SU-DHL-6 (cell line): ENCODE measurements at regions not wholly inside any gene's neighbourhood (a gene's known extent, or its start where the extent isn't known, plus 50 kb on each side); places are given as distances from the start of the nearest gene placed in this dataset.

ENCODE experiments used
- H2AFZ ChIP-seq: fragments of 200-600 bp; sonication (generic); 2 replicates; pipeline ENCODE4 v1.6.1; 2014; ENCODE audit warnings: low read depth, mild to moderate bottlenecking, moderate library complexity, mixed read lengths, antibody characterized with exemption, low read length; ENCODE audit not compliant: severe bottlenecking
- H3F3A ChIP-seq: fragments of 200-600 bp; shearing (Covaris generic); 2 replicates; pipeline ENCODE4 v1.6.0; 2016; ENCODE audit warnings: antibody characterized with exemption, mild to moderate bottlenecking; ENCODE audit not compliant: insufficient read depth
- H3K27ac ChIP-seq: fragments of 200-600 bp; sonication (generic); 2 replicates; pipeline ENCODE4 v1.5.1; 2016; ENCODE audit warnings: low read depth, mild to moderate bottlenecking, low read length, moderate library complexity, mixed read lengths
- H3K27me3 ChIP-seq: fragments of 200-600 bp; sonication (generic), shearing (Covaris generic); 2 replicates; pipeline ENCODE4 v1.6.0; 2014; ENCODE audit warnings: mild to moderate bottlenecking, low read length
- H3K36me3 ChIP-seq: fragments of 200-600 bp; sonication (generic); 2 replicates; pipeline ENCODE4 v1.6.1; 2014; ENCODE audit warnings: mild to moderate bottlenecking, low read length, mixed read lengths
- H3K4me2 ChIP-seq: fragments of 300-600, 200-600 bp; shearing (Covaris generic), sonication (generic); 2 replicates; pipeline ENCODE4 v1.6.0; 2014; ENCODE audit warnings: low read length, low read depth, mild to moderate bottlenecking; ENCODE audit not compliant: poor library complexity, severe bottlenecking
- H3K4me3 ChIP-seq: fragments of 200-600 bp; sonication (generic); 2 replicates; pipeline ENCODE4 v1.5.1; 2014; ENCODE audit warnings: antibody characterized with exemption, low read length, mild to moderate bottlenecking, mixed read lengths; ENCODE audit not compliant: insufficient read depth, poor library complexity, severe bottlenecking
- H3K79me2 ChIP-seq: fragments of 200-600 bp; sonication (generic); 2 replicates; pipeline ENCODE4 v1.6.1; 2014; ENCODE audit warnings: mild to moderate bottlenecking, low read length, moderate library complexity; ENCODE audit not compliant: insufficient read depth
- H3K9ac ChIP-seq: fragments of 200-600 bp; sonication (generic); 2 replicates; pipeline ENCODE4 v1.7.0; 2014; ENCODE audit warnings: mild to moderate bottlenecking, low read length
- H3K9me2 ChIP-seq: fragments of 200-600 bp; sonication (generic); replicated peaks from 2 replicates; pipeline ENCODE4 v1.6.1; 2014; ENCODE audit warnings: low read length; ENCODE audit not compliant: insufficient read depth
- H3K9me3 ChIP-seq: fragments of 200-600 bp; sonication (generic); 2 replicates; pipeline ENCODE4 v1.6.1; 2014; ENCODE audit warnings: low read length, mixed read lengths; ENCODE audit not compliant: insufficient read depth
- H4K20me1 ChIP-seq: fragments of 200-600 bp; sonication (generic); 2 replicates; pipeline ENCODE4 v1.6.1; 2014; ENCODE audit warnings: low read depth, mild to moderate bottlenecking, antibody characterized with exemption, low read length, moderate library complexity, mixed read lengths
- EZH2phosphoT487 ChIP-seq: fragments of 200-600 bp; sonication (generic), shearing (Covaris generic); conservative IDR thresholded peaks from 2 replicates; pipeline ENCODE4 v1.6.1; 2018; ENCODE audit warnings: mild to moderate bottlenecking, antibody characterized with exemption, low read length, moderate library complexity, mixed read lengths
- TF ChIP-seq, protein P1 (sequence below): fragments of 200-600 bp; sonication (generic); IDR thresholded peaks from one replicate; pipeline ENCODE4 v1.5.1; 2017; ENCODE audit warnings: antibody characterized with exemption, mild to moderate bottlenecking, low read length, moderate library complexity; ENCODE audit not compliant: insufficient read depth, poor library complexity, severe bottlenecking

DNA sequence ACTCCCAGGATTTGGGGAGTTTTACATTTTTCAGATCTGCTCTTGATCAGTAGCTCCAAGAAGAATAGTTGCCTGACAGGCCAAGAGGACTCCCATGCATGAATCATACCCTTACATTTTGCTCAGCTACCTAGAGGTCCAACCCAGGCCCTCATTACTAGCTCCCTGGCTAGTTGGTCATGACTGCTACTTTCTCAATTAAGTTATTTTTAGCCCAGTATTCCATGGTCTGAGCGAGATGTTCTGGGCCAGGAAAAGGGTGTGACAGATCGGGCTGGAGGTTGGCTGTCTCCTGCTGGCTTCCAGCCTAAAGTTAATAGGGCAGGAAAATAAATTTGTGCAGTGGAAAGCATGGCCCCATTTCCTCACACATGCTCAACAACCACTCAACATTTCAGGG lies 379.2 kb downstream of the GRIN2B start:
- no peaks in the 10 kb centered on the region for H3F3A ChIP-seq
- no peak overlapping the region for H2AFZ ChIP-seq
- no peak overlapping the region for H3K4me3 ChIP-seq
- H3K27me3 ChIP-seq = no peaks in the 10 kb centered on the region
- no peaks in the 10 kb centered on the region for H3K79me2 ChIP-seq
- no peaks in the 10 kb centered on the region for H3K9me3 ChIP-seq
- no peak overlapping the region for H3K4me2 ChIP-seq
- no peak overlapping the region for H3K27ac ChIP-seq
- H4K20me1 ChIP-seq = no peaks in the 10 kb centered on the region
- TF ChIP-seq EZH2phosphoT487 = no peak
- TF ChIP-seq, protein P1, sequence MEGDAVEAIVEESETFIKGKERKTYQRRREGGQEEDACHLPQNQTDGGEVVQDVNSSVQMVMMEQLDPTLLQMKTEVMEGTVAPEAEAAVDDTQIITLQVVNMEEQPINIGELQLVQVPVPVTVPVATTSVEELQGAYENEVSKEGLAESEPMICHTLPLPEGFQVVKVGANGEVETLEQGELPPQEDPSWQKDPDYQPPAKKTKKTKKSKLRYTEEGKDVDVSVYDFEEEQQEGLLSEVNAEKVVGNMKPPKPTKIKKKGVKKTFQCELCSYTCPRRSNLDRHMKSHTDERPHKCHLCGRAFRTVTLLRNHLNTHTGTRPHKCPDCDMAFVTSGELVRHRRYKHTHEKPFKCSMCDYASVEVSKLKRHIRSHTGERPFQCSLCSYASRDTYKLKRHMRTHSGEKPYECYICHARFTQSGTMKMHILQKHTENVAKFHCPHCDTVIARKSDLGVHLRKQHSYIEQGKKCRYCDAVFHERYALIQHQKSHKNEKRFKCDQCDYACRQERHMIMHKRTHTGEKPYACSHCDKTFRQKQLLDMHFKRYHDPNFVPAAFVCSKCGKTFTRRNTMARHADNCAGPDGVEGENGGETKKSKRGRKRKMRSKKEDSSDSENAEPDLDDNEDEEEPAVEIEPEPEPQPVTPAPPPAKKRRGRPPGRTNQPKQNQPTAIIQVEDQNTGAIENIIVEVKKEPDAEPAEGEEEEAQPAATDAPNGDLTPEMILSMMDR = no peak
- H3K9me2 ChIP-seq = no peaks in the 10 kb centered on the region
- H3K36me3 ChIP-seq = no peaks in the 10 kb centered on the region
- no peak overlapping the region for H3K9ac ChIP-seq

DNA sequence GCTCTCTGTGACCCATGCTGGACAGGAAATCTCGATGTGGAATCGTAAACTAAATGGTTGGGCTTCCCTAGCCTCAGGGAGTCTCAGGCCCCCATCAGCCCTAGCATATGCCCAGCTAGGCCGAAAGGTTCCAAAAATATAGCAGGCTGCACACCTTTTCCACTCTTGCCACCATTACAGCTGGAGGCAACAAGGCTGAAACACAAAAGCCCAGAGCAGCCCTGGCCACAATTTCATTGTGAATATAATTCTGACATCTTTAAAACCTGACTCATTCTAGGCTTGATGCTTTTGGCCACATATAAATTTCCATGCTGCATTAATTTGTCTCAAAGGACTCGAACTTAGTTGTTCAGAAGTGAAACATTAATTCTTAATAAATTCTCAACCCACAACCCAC lies 382.2 kb downstream of the GRIN2B start:
- H4K20me1 ChIP-seq = no peaks in the 10 kb centered on the region
- no peaks in the 10 kb centered on the region for H3K79me2 ChIP-seq
- TF ChIP-seq EZH2phosphoT487 = no peak
- TF ChIP-seq, protein P1 = no peak
- no peak overlapping the region for H3K27ac ChIP-seq
- no peaks in the 10 kb centered on the region for H3K9me3 ChIP-seq
- H3K36me3 ChIP-seq = no peaks in the 10 kb centered on the region
- H3K9ac ChIP-seq = no peak overlapping the region
- no peak overlapping the region for H3K4me3 ChIP-seq
- no peaks in the 10 kb centered on the region for H3K9me2 ChIP-seq
- no peak overlapping the region for H3K4me2 ChIP-seq
- H2AFZ ChIP-seq = no peak overlapping the region
- H3F3A ChIP-seq = no peaks in the 10 kb centered on the region
- H3K27me3 ChIP-seq = no peaks in the 10 kb centered on the region

DNA sequence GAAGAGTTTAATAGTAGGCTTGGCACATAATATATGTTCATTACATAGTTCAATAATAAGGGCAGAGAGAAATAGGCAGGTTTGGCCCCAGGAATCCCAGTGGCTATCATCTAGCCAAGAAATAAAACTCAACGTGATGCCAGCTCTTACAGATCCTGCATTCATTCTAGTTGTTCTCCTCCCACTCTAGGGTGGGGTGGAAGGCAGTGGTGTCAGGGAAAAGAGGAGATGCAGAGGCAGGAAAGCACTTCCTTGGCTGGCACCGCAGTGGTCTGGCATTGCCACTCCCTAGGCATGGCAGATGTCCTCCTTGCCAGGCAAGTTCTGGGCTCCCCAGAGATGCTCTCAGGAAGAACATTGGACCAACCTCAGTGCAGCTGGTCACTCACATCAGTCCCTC lies 383.6 kb downstream of the GRIN2B start:
- Histone ChIP-seq H2AFZ (no peak overlapping the region), H3K4me3 (no peak overlapping the region), H3K79me2 (no peaks in the 10 kb centered on the region), H3K27ac (no peak overlapping the region), H4K20me1 (no peaks in the 10 kb centered on the region), H3K9me3 (no peaks in the 10 kb centered on the region), H3K4me2 (no peak overlapping the region), H3F3A (no peaks in the 10 kb centered on the region), H3K9ac (no peak overlapping the region), H3K27me3 (no peaks in the 10 kb centered on the region), H3K9me2 (no peaks in the 10 kb centered on the region), H3K36me3 (no peaks in the 10 kb centered on the region)
- TF ChIP-seq, protein P1 = no peak
- TF ChIP-seq EZH2phosphoT487 = no peak

DNA sequence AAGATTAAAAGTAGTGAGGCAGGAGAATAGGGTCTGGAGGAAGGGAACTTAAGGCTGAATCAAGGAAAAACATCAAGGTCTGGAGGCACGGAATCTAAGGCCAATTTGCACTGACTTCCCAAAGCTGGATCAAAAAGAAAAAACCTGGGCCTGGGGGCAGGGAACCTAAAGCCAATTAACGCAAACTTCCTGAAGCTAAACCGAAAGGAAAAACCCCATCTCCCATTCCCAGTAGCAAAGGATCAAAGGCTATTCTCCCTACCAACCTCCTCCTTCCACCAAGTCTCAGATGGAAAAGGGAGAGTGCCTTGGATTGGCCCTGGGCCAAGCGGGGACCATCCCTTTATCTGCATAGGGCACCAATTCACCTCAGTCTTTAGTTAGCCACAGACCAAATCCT lies 384.2 kb downstream of the GRIN2B start:
- Histone ChIP-seq H3K27me3 (no peaks in the 10 kb centered on the region), H4K20me1 (no peaks in the 10 kb centered on the region), H3F3A (no peaks in the 10 kb centered on the region), H3K4me2 (no peak overlapping the region), H3K4me3 (no peak overlapping the region), H3K36me3 (no peaks in the 10 kb centered on the region), H3K9me2 (no peaks in the 10 kb centered on the region), H3K27ac (no peak overlapping the region), H3K9ac (no peak overlapping the region), H3K9me3 (no peaks in the 10 kb centered on the region), H2AFZ (no peak overlapping the region), H3K79me2 (no peaks in the 10 kb centered on the region)
- TF ChIP-seq, protein P1 = no peak
- TF ChIP-seq EZH2phosphoT487 = no peak
